OCI-LY7 (cell line): ENCODE measurements at regions not wholly inside any gene's neighbourhood (a gene's known extent, or its start where the extent isn't known, plus 50 kb on each side); places are given as distances from the start of the nearest gene placed in this dataset.
"Not testable (repeated sequence)": the region's sequence is repeated elsewhere in the genome, so short reads cannot be mapped to it uniquely, and the experiment has no call there.

ENCODE experiments used
- EZH2phosphoT487 ChIP-seq: fragments of 200-600 bp; sonication (generic); IDR thresholded peaks from 2 replicates; pipeline ENCODE4 v1.6.1; 2018; ENCODE audit warnings: low read depth, borderline replicate concordance, mild to moderate bottlenecking, mixed run types, antibody characterized with exemption, low read length, moderate library complexity, mixed read lengths
- TF ChIP-seq, protein P1 (sequence below): fragments of 200-600 bp; sonication (generic); conservative IDR thresholded peaks from 2 replicates; pipeline ENCODE4 v1.5.1; 2014; ENCODE audit warnings: mild to moderate bottlenecking, antibody characterized with exemption, low read length, moderate library complexity, mixed read lengths

DNA sequence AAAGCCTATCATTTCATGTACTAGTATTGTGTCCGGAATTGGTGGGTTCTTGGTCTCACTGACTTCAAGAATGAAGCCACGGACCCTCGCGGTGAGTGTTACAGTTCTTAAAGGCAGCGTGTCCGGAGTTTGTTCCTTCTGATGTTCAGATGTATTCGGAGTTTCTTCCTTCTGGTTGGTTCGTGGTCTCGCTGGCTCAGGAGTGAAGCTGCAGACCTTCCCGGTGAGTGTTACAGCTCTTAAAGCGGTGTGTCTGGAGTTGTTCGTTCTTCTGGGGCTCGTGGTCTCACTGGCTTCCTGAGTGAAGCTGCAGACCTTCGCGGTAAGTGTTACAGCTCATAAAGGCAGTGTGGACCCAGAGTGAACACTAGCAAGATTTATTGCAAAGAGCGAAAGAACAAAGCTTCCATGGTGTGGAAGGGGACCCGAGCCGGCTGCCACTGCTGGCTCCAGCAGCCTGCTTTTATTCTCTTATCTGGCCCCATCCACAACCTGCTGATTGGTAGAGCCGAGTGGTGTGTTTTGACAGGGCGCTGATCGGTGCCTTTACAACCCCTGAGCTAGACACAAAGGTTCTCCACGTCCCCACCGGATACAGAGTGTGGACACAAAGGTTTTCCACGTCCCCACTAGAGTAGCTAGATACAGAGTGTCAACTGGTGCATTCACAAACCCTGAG lies 341.5 kb downstream of the RFPL4B start:
- TF ChIP-seq, protein P1, sequence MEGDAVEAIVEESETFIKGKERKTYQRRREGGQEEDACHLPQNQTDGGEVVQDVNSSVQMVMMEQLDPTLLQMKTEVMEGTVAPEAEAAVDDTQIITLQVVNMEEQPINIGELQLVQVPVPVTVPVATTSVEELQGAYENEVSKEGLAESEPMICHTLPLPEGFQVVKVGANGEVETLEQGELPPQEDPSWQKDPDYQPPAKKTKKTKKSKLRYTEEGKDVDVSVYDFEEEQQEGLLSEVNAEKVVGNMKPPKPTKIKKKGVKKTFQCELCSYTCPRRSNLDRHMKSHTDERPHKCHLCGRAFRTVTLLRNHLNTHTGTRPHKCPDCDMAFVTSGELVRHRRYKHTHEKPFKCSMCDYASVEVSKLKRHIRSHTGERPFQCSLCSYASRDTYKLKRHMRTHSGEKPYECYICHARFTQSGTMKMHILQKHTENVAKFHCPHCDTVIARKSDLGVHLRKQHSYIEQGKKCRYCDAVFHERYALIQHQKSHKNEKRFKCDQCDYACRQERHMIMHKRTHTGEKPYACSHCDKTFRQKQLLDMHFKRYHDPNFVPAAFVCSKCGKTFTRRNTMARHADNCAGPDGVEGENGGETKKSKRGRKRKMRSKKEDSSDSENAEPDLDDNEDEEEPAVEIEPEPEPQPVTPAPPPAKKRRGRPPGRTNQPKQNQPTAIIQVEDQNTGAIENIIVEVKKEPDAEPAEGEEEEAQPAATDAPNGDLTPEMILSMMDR, result not testable (repeated sequence)
- not testable (repeated sequence) for TF ChIP-seq EZH2phosphoT487
